Neural cell (in vitro differentiated cells): ENCODE measurements at regions not wholly inside any gene's neighbourhood (a gene's known extent, or its start where the extent isn't known, plus 50 kb on each side); places are given as distances from the start of the nearest gene placed in this dataset.

Experiments
- EP300 ChIP-seq: fragments of 450-650 bp; conservative IDR thresholded peaks from 2 replicates; pipeline ENCODE4 v1.6.1; 2014; ENCODE audit warnings: antibody characterized with exemption, mild to moderate bottlenecking, moderate library complexity; ENCODE audit not compliant: poor library complexity, severe bottlenecking
- EZH2 ChIP-seq: fragments of 200-600, 300-800 bp; shearing (Covaris generic), sonication (generic); IDR thresholded peaks from 2 replicates; pipeline ENCODE4 v1.6.1; 2014; ENCODE audit warnings: antibody characterized with exemption, low read length, borderline replicate concordance, mild to moderate bottlenecking; ENCODE audit not compliant: insufficient read depth, poor library complexity, severe bottlenecking
- POLR2AphosphoS5 ChIP-seq: IDR thresholded peaks from 2 replicates; pipeline ENCODE4 v1.6.1; 2012
- TAF1 ChIP-seq: IDR thresholded peaks from 2 replicates; pipeline ENCODE4 v1.6.1; 2012; ENCODE audit warnings: low read depth
- TF ChIP-seq, protein P1 (sequence below): IDR thresholded peaks from 2 replicates; pipeline ENCODE4 v1.6.1; 2012; ENCODE audit warnings: borderline replicate concordance
- TF ChIP-seq, protein P2 (sequence below): fragments of 450-650 bp; IDR thresholded peaks from 2 replicates; pipeline ENCODE4 v1.5.1; 2014; ENCODE audit warnings: antibody characterized with exemption, mild to moderate bottlenecking, moderate library complexity; ENCODE audit not compliant: poor library complexity, severe bottlenecking

DNA sequence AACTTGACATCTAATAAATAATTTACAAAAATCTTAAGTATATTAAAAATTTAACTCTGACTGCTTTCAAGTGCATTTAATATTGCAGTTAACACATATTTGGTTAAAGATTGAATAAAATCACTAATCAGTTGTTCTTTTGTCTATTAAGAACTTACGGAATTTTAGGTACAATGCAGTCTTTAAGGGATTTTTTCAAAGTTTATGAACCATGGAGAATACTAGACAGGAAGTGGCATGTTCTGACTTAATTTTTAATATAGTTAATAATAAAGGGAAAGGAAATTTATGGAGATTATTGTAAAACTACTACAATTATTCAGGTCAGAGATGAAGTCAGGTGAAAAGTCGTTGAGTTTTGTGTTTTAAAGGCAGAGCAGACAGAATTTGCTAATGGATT, 240.9 kb downstream of the CALCRL start:
- TF ChIP-seq POLR2AphosphoS5 = no peak
- TF ChIP-seq, protein P1, sequence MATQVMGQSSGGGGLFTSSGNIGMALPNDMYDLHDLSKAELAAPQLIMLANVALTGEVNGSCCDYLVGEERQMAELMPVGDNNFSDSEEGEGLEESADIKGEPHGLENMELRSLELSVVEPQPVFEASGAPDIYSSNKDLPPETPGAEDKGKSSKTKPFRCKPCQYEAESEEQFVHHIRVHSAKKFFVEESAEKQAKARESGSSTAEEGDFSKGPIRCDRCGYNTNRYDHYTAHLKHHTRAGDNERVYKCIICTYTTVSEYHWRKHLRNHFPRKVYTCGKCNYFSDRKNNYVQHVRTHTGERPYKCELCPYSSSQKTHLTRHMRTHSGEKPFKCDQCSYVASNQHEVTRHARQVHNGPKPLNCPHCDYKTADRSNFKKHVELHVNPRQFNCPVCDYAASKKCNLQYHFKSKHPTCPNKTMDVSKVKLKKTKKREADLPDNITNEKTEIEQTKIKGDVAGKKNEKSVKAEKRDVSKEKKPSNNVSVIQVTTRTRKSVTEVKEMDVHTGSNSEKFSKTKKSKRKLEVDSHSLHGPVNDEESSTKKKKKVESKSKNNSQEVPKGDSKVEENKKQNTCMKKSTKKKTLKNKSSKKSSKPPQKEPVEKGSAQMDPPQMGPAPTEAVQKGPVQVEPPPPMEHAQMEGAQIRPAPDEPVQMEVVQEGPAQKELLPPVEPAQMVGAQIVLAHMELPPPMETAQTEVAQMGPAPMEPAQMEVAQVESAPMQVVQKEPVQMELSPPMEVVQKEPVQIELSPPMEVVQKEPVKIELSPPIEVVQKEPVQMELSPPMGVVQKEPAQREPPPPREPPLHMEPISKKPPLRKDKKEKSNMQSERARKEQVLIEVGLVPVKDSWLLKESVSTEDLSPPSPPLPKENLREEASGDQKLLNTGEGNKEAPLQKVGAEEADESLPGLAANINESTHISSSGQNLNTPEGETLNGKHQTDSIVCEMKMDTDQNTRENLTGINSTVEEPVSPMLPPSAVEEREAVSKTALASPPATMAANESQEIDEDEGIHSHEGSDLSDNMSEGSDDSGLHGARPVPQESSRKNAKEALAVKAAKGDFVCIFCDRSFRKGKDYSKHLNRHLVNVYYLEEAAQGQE = no peak
- TF ChIP-seq EP300 = no peak
- TF ChIP-seq, protein P2, sequence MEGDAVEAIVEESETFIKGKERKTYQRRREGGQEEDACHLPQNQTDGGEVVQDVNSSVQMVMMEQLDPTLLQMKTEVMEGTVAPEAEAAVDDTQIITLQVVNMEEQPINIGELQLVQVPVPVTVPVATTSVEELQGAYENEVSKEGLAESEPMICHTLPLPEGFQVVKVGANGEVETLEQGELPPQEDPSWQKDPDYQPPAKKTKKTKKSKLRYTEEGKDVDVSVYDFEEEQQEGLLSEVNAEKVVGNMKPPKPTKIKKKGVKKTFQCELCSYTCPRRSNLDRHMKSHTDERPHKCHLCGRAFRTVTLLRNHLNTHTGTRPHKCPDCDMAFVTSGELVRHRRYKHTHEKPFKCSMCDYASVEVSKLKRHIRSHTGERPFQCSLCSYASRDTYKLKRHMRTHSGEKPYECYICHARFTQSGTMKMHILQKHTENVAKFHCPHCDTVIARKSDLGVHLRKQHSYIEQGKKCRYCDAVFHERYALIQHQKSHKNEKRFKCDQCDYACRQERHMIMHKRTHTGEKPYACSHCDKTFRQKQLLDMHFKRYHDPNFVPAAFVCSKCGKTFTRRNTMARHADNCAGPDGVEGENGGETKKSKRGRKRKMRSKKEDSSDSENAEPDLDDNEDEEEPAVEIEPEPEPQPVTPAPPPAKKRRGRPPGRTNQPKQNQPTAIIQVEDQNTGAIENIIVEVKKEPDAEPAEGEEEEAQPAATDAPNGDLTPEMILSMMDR = no peak
- no peak for TF ChIP-seq TAF1
- no peak for TF ChIP-seq EZH2
